DND-41 (cell line): ENCODE measurements at regions not wholly inside any gene's neighbourhood (a gene's known extent, or its start where the extent isn't known, plus 50 kb on each side); places are given as distances from the start of the nearest gene placed in this dataset.

Experiments
- ATAC-seq: fragments of 200-7000 bp; cut with Tn5 transposase; 3 replicates; pipeline ENCODE4 v1.9.1; 2021; ENCODE audit warnings: low read depth; ENCODE audit not compliant: insufficient read depth
- DNase-seq: peaks from one replicate; pipeline ENCODE4 v3.0.0-alpha.2; 2020
- H2AFZ ChIP-seq: 2 replicates; pipeline ENCODE4 v1.6.0; 2012; ENCODE audit warnings: low read depth, low read length
- H3K27ac ChIP-seq: 2 replicates; pipeline ENCODE4 v1.5.1; 2012; ENCODE audit warnings: low read length, inconsistent platforms
- H3K27me3 ChIP-seq: fragments of 200-600 bp; sonication (generic); 2 replicates; pipeline ENCODE4 v1.6.0; 2012; ENCODE audit warnings: low read length, mild to moderate bottlenecking, inconsistent platforms; ENCODE audit not compliant: insufficient read depth, poor library complexity
- H3K36me3 ChIP-seq: 2 replicates; pipeline ENCODE4 v1.5.1; 2012; ENCODE audit warnings: low read length, inconsistent platforms; ENCODE audit not compliant: insufficient read depth
- H3K4me1 ChIP-seq: 2 replicates; pipeline ENCODE4 v1.5.1; 2012; ENCODE audit warnings: mild to moderate bottlenecking, low read length; ENCODE audit not compliant: insufficient read depth
- H3K4me2 ChIP-seq: 2 replicates; pipeline ENCODE4 v1.6.0; 2012; ENCODE audit warnings: mild to moderate bottlenecking, moderate library complexity, low read length, inconsistent platforms; ENCODE audit not compliant: insufficient read depth
- H3K4me3 ChIP-seq, 2 experiments: fragments of 200-600 bp in 1 of 2; shearing (Covaris generic) in 1 of 2; 2 replicates each; pipeline ENCODE4 v1.5.1; 2012 to 2016; ENCODE audit warnings: inconsistent platforms in 2 of 2, low read length in 2 of 2, mild to moderate bottlenecking in 2 of 2, low read depth in 1 of 2, moderate library complexity in 1 of 2
- H3K79me2 ChIP-seq: 2 replicates; pipeline ENCODE4 v1.6.0; 2012; ENCODE audit warnings: low read length, inconsistent platforms; ENCODE audit not compliant: insufficient read depth
- H3K9ac ChIP-seq: 2 replicates; pipeline ENCODE4 v1.6.0; 2012; ENCODE audit warnings: low read depth, mild to moderate bottlenecking, inconsistent platforms, low read length, moderate library complexity
- H3K9me3 ChIP-seq: 2 replicates; pipeline ENCODE4 v1.5.1; 2012; ENCODE audit warnings: low read length, moderate library complexity, mild to moderate bottlenecking, inconsistent platforms; ENCODE audit not compliant: insufficient read depth, severe bottlenecking
- H4K20me1 ChIP-seq: 2 replicates; pipeline ENCODE4 v1.6.0; 2012; ENCODE audit warnings: low read length; ENCODE audit not compliant: insufficient read depth
- CTCF ChIP-seq: IDR thresholded peaks from 2 replicates; pipeline ENCODE4 v1.5.1; 2012; ENCODE audit warnings: borderline replicate concordance, low read length, moderate library complexity, mild to moderate bottlenecking; ENCODE audit not compliant: poor library complexity, severe bottlenecking; ENCODE audit errors: extremely low read depth
- EZH2 ChIP-seq: IDR thresholded peaks from 3 replicates; pipeline ENCODE4 v1.6.1; 2012; ENCODE audit warnings: borderline replicate concordance, low read depth, mild to moderate bottlenecking, moderate library complexity, low read length, inconsistent platforms; ENCODE audit not compliant: severe bottlenecking

GRCh38 chr2:62326735-62327134 lies 130.8 kb downstream of the B3GNT2 start:
- Histone ChIP-seq H2AFZ (no peak overlapping the region), H4K20me1 (no peaks in the 10 kb centered on the region), H3K4me2 (no peak overlapping the region), H3K9me3 (peaks cover 11% of the 10 kb centered on the region), H3K36me3 (no peaks in the 10 kb centered on the region), H3K4me3 (no peak overlapping the region), H3K27ac (no peak overlapping the region), H3K9ac (no peak overlapping the region), H3K4me1 (no peaks in the 10 kb centered on the region), H3K27me3 (no peaks in the 10 kb centered on the region), H3K79me2 (no peaks in the 10 kb centered on the region)
- ATAC-seq (no peak), DNase-seq (no peak)
- TF ChIP-seq CTCF (no peak), EZH2 (no peak)

- peaks cover 11% of the 10 kb centered on the region for H3K9me3 ChIP-seq
- no peaks in the 10 kb centered on the region for H3K4me1 ChIP-seq
- no peak for TF ChIP-seq CTCF
- no peak for TF ChIP-seq EZH2
- no peak overlapping the region for H3K4me3 ChIP-seq
- H3K27ac ChIP-seq: no peak overlapping the region
- no peaks in the 10 kb centered on the region for H4K20me1 ChIP-seq
- no peaks in the 10 kb centered on the region for H3K36me3 ChIP-seq
- H3K79me2 ChIP-seq: no peaks in the 10 kb centered on the region
- no peaks in the 10 kb centered on the region for H3K27me3 ChIP-seq
- no peak overlapping the region for H3K9ac ChIP-seq
- no peak for ATAC-seq
- H2AFZ ChIP-seq: no peak overlapping the region
- no peak overlapping the region for H3K4me2 ChIP-seq
- no peak for DNase-seq
Measured at GRCh38 chr2:62325398-62325797, 129.5 kb downstream of the B3GNT2 start.

- H3K27ac ChIP-seq: no peak overlapping the region
- H3K4me1 ChIP-seq: no peaks in the 10 kb centered on the region
- peaks cover 11% of the 10 kb centered on the region for H3K9me3 ChIP-seq
- no peaks in the 10 kb centered on the region for H4K20me1 ChIP-seq
- no peak overlapping the region for H3K9ac ChIP-seq
- TF ChIP-seq EZH2 (no peak), CTCF (no peak)
- no peaks in the 10 kb centered on the region for H3K79me2 ChIP-seq
- no peak overlapping the region for H3K4me3 ChIP-seq
- DNase-seq: no peak
- ATAC-seq: no peak
- no peaks in the 10 kb centered on the region for H3K36me3 ChIP-seq
- no peak overlapping the region for H3K4me2 ChIP-seq
- H2AFZ ChIP-seq: no peak overlapping the region
- no peaks in the 10 kb centered on the region for H3K27me3 ChIP-seq
Measured at GRCh38 chr2:62321380-62322289, 125.7 kb downstream of the B3GNT2 start.
